Keratinocyte (primary cell): ENCODE measurements at regions not wholly inside any gene's neighbourhood (a gene's known extent, or its start where the extent isn't known, plus 50 kb on each side); places are given as distances from the start of the nearest gene placed in this dataset.

Source experiments
- DNase-seq: peaks from one replicate; pipeline ENCODE4 v3.0.0-alpha.2; 2011; ENCODE audit warnings: low read depth, missing footprints, low spot score
- FAIRE-seq: peaks from 2 replicates; lab custom pipeline; 2011; peaks lifted over from hg19 to GRCh38; lab: Jason Lieb, UNC
- H2AFZ ChIP-seq: 2 replicates; pipeline ENCODE4 v1.6.0; 2012; ENCODE audit warnings: low read length, control low read depth, inconsistent platforms; ENCODE audit not compliant: control insufficient read depth
- H3K27ac ChIP-seq: 2 replicates; pipeline ENCODE4 v1.5.1; 2011; ENCODE audit warnings: low read length; ENCODE audit not compliant: control insufficient read depth, insufficient read depth
- H3K27me3 ChIP-seq: 3 replicates; pipeline ENCODE4 v1.6.0; 2011; ENCODE audit warnings: low read length; ENCODE audit not compliant: control insufficient read depth, insufficient read depth; ENCODE audit errors: extremely low read depth
- H3K36me3 ChIP-seq, 2 experiments: 2 replicates in 1 of 2; 3 replicates in 1 of 2; pipeline ENCODE4 v1.5.1; 2011; ENCODE audit warnings: low read length in 2 of 2, mild to moderate bottlenecking in 1 of 2; ENCODE audit not compliant: control insufficient read depth in 2 of 2, insufficient read depth in 2 of 2; ENCODE audit errors: extremely low read depth in 1 of 2
- H3K4me1 ChIP-seq: 3 replicates; pipeline ENCODE4 v1.5.1; 2011; ENCODE audit warnings: low read length; ENCODE audit not compliant: control insufficient read depth, insufficient read depth; ENCODE audit errors: extremely low read depth
- H3K4me2 ChIP-seq: 3 replicates; pipeline ENCODE4 v1.6.0; 2011; ENCODE audit warnings: low read depth, low read length; ENCODE audit not compliant: control insufficient read depth, insufficient read depth; ENCODE audit errors: extremely low read depth
- H3K4me3 ChIP-seq, 3 experiments: fragments of 200-600 bp in 1 of 3; sonication (generic) in 1 of 3; 2 replicates in 2 of 3; 3 replicates in 1 of 3; pipeline ENCODE4 v1.5.1; 2011 to 2016; ENCODE audit warnings: low read length in 3 of 3, mild to moderate bottlenecking in 3 of 3, control low read depth in 2 of 3, inconsistent platforms in 1 of 3, low read depth in 1 of 3, mixed read lengths in 1 of 3, mixed run types in 1 of 3, moderate library complexity in 1 of 3; ENCODE audit not compliant: control insufficient read depth in 2 of 3, insufficient read depth in 2 of 3; ENCODE audit errors: extremely low read depth in 1 of 3
- H3K79me2 ChIP-seq: 2 replicates; pipeline ENCODE4 v1.6.0; 2012; ENCODE audit warnings: low read length; ENCODE audit not compliant: control insufficient read depth, insufficient read depth
- H3K9ac ChIP-seq: 3 replicates; pipeline ENCODE4 v1.6.0; 2011; ENCODE audit warnings: low read length; ENCODE audit not compliant: control insufficient read depth, insufficient read depth; ENCODE audit errors: extremely low read depth
- H3K9me1 ChIP-seq: 3 replicates; pipeline ENCODE4 v1.6.0; 2011; ENCODE audit warnings: low read length; ENCODE audit not compliant: control insufficient read depth, insufficient read depth; ENCODE audit errors: extremely low read depth
- H3K9me3 ChIP-seq: 2 replicates; pipeline ENCODE4 v1.5.1; 2012; ENCODE audit warnings: low read depth, low read length; ENCODE audit not compliant: control insufficient read depth
- H4K20me1 ChIP-seq: 3 replicates; pipeline ENCODE4 v1.6.0; 2011; ENCODE audit warnings: low read length; ENCODE audit not compliant: control insufficient read depth, insufficient read depth; ENCODE audit errors: extremely low read depth
- EZH2 ChIP-seq: IDR thresholded peaks from one replicate; pipeline ENCODE4 v1.6.1; 2012; ENCODE audit warnings: inconsistent platforms, mild to moderate bottlenecking, low read length, moderate library complexity
- dilution Hi-C: fragments of 300-500 bp; cut with MboI; formaldehyde crosslinking; loops from one replicate; pipeline ENCODE4 v1.7.0; 2020; ENCODE audit warnings: low sequenced_read_pairs; ENCODE audit not compliant: extremely low pct_ligation_motif_present
- TF ChIP-seq, protein P1 (sequence below), 3 experiments: IDR thresholded peaks in 1 of 3; conservative IDR thresholded peaks in 1 of 3; optimal IDR thresholded peaks in 1 of 3; 2 replicates in 2 of 3; 3 replicates in 1 of 3; pipeline versions ENCODE3 to v1.5.1; 2011; ENCODE audit warnings: low read length in 3 of 3, mild to moderate bottlenecking in 3 of 3, moderate library complexity in 2 of 3, control low read depth in 1 of 3, inconsistent platforms in 1 of 3; ENCODE audit not compliant: insufficient read depth in 2 of 3; ENCODE audit errors: extremely low read depth in 1 of 3

- H2AFZ ChIP-seq, result no peak overlapping the region
- TF ChIP-seq, protein P1, sequence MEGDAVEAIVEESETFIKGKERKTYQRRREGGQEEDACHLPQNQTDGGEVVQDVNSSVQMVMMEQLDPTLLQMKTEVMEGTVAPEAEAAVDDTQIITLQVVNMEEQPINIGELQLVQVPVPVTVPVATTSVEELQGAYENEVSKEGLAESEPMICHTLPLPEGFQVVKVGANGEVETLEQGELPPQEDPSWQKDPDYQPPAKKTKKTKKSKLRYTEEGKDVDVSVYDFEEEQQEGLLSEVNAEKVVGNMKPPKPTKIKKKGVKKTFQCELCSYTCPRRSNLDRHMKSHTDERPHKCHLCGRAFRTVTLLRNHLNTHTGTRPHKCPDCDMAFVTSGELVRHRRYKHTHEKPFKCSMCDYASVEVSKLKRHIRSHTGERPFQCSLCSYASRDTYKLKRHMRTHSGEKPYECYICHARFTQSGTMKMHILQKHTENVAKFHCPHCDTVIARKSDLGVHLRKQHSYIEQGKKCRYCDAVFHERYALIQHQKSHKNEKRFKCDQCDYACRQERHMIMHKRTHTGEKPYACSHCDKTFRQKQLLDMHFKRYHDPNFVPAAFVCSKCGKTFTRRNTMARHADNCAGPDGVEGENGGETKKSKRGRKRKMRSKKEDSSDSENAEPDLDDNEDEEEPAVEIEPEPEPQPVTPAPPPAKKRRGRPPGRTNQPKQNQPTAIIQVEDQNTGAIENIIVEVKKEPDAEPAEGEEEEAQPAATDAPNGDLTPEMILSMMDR (optimal IDR thresholded peaks at IDR 0.05 in 1 of 3, IDR thresholded peaks at IDR 0.05 in 1 of 3, conservative IDR thresholded peaks at IDR 0.05 in 1 of 3; ENCODE audit: extremely low read depth in 1 of 3, insufficient read depth in 2 of 3, low read length in 3 of 3), result no peak
- no peak for TF ChIP-seq EZH2
- no peaks in the 10 kb centered on the region for H3K79me2 ChIP-seq
- no peaks in the 10 kb centered on the region for H3K27me3 ChIP-seq
- H3K36me3 ChIP-seq, result no peaks in the 10 kb centered on the region
- no peak overlapping the region for H3K4me2 ChIP-seq
- FAIRE-seq, result no peak
- H3K4me1 ChIP-seq, result no peaks in the 10 kb centered on the region
- no peaks in the 10 kb centered on the region for H3K9me1 ChIP-seq
- H3K9me3 ChIP-seq, result no peaks in the 10 kb centered on the region
- H3K4me3 ChIP-seq, result no peak overlapping the region
- H3K27ac ChIP-seq, result no peak overlapping the region
- dilution Hi-C loops, result no loop called here
- H3K9ac ChIP-seq, result no peak overlapping the region
- DNase-seq, result no peak
- H4K20me1 ChIP-seq, result no peaks in the 10 kb centered on the region
Observed at GRCh38 chr16:82241469-82242052, 71.5 kb upstream of the MPHOSPH6 start.

DNA sequence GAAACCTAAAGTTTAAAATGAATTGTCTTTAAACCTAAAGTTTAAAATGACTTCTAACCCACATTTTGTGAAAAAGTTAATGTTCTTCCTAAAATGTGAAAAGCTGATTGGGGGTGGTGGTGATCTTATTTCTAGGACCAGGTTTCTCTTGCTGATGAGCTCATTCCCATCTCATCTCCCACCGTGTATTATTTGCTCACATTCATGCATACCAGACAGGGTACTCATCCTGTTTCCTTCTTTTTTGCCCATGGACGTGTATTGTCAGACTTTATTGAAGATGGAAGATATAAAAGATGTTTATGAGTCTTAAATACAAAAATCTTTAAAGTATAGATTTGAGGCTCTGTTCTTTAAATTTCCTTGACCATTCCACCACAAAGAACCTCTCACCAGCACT lies 70.1 kb upstream of the MPHOSPH6 start:
- FAIRE-seq (no peak), DNase-seq (no peak)
- Histone ChIP-seq H3K9ac (no peak overlapping the region), H3K27ac (no peak overlapping the region), H3K9me3 (no peaks in the 10 kb centered on the region), H3K9me1 (no peaks in the 10 kb centered on the region), H3K4me2 (no peak overlapping the region), H3K4me1 (no peaks in the 10 kb centered on the region), H3K27me3 (no peaks in the 10 kb centered on the region), H3K79me2 (no peaks in the 10 kb centered on the region), H3K36me3 (no peaks in the 10 kb centered on the region), H3K4me3 (no peak overlapping the region), H2AFZ (no peak overlapping the region), H4K20me1 (no peaks in the 10 kb centered on the region)
- dilution Hi-C loops, result no loop called here
- TF ChIP-seq EZH2, result no peak
- TF ChIP-seq, protein P1 (optimal IDR thresholded peaks at IDR 0.05 in 1 of 3, IDR thresholded peaks at IDR 0.05 in 1 of 3, conservative IDR thresholded peaks at IDR 0.05 in 1 of 3; ENCODE audit: extremely low read depth in 1 of 3, insufficient read depth in 2 of 3, low read length in 3 of 3), result no peak
